Neural cell (in vitro differentiated cells): ENCODE measurements at regions not wholly inside any gene's neighbourhood (a gene's known extent, or its start where the extent isn't known, plus 50 kb on each side); places are given as distances from the start of the nearest gene placed in this dataset.

Experiments
- H2AFZ ChIP-seq: fragments of 200-600, 300-800 bp; sonication (generic), shearing (Covaris generic); 2 replicates; pipeline ENCODE4 v1.6.0; 2014; ENCODE audit warnings: low read depth, mild to moderate bottlenecking, antibody characterized with exemption, low read length, moderate library complexity
- H3F3A ChIP-seq: fragments of 200-600 bp; shearing (Covaris generic); 2 replicates; pipeline ENCODE4 v1.6.1; 2016; ENCODE audit warnings: mild to moderate bottlenecking, moderate library complexity, mixed read lengths, antibody characterized with exemption, low read length; ENCODE audit not compliant: insufficient read depth, poor library complexity, severe bottlenecking
- H3K27ac ChIP-seq: fragments of 200-600, 300-800 bp; sonication (generic), shearing (Covaris generic); 2 replicates; pipeline ENCODE4 v1.5.1; 2014; ENCODE audit warnings: mild to moderate bottlenecking, low read length, moderate library complexity
- H3K27me3 ChIP-seq: fragments of 300-800, 200-600 bp; sonication (generic), shearing (Covaris generic); 2 replicates; pipeline ENCODE4 v1.6.0; 2014; ENCODE audit warnings: mild to moderate bottlenecking, low read depth, low read length, moderate library complexity; ENCODE audit not compliant: insufficient read depth
- H3K36me3 ChIP-seq: fragments of 300-800, 200-600 bp; sonication (generic), shearing (Covaris generic); 2 replicates; pipeline ENCODE4 v1.5.1; 2014; ENCODE audit warnings: mild to moderate bottlenecking, antibody characterized with exemption, low read length, moderate library complexity; ENCODE audit not compliant: insufficient read depth
- H3K4me2 ChIP-seq: fragments of 300-800, 200-600 bp; sonication (generic), shearing (Covaris generic); 2 replicates; pipeline ENCODE4 v1.6.0; 2014; ENCODE audit warnings: mild to moderate bottlenecking, low read length
- H3K4me3 ChIP-seq: fragments of 300-800, 200-600 bp; sonication (generic), shearing (Covaris generic); 2 replicates; pipeline ENCODE4 v1.5.1; 2014; ENCODE audit warnings: mild to moderate bottlenecking, low read length, moderate library complexity
- H3K79me2 ChIP-seq: fragments of 200-600 bp; shearing (Covaris generic); replicated peaks from 2 replicates; pipeline ENCODE4 v1.6.0; 2014; ENCODE audit warnings: mild to moderate bottlenecking, low read length, moderate library complexity; ENCODE audit not compliant: insufficient read depth
- H3K9ac ChIP-seq: fragments of 300-800, 200-600 bp; sonication (generic), shearing (Covaris generic); 2 replicates; pipeline ENCODE4 v1.6.1; 2016; ENCODE audit warnings: mild to moderate bottlenecking, low read length, mixed read lengths
- H3K9me2 ChIP-seq: fragments of 200-600 bp; shearing (Covaris generic); 2 replicates; pipeline ENCODE4 v1.6.1; 2016; ENCODE audit warnings: mild to moderate bottlenecking, low read length, mixed read lengths; ENCODE audit not compliant: insufficient read depth
- H3K9me3 ChIP-seq: fragments of 200-600, 300-800 bp; sonication (generic), shearing (Covaris generic); 2 replicates; pipeline ENCODE4 v1.6.1; 2016; ENCODE audit warnings: mild to moderate bottlenecking, mixed run types, low read length, moderate library complexity, mixed read lengths
- H4K20me1 ChIP-seq: fragments of 200-600 bp; shearing (Covaris generic); 2 replicates; pipeline ENCODE4 v1.6.1; 2016; ENCODE audit warnings: mild to moderate bottlenecking, mixed run types; ENCODE audit not compliant: insufficient read depth
- CTCF ChIP-seq: fragments of 450-650 bp; IDR thresholded peaks from 2 replicates; pipeline ENCODE4 v1.5.1; 2014; ENCODE audit warnings: antibody characterized with exemption, mild to moderate bottlenecking, moderate library complexity; ENCODE audit not compliant: poor library complexity, severe bottlenecking
- EP300 ChIP-seq: fragments of 450-650 bp; conservative IDR thresholded peaks from 2 replicates; pipeline ENCODE4 v1.6.1; 2014; ENCODE audit warnings: antibody characterized with exemption, mild to moderate bottlenecking, moderate library complexity; ENCODE audit not compliant: poor library complexity, severe bottlenecking
- EZH2 ChIP-seq: fragments of 200-600, 300-800 bp; shearing (Covaris generic), sonication (generic); IDR thresholded peaks from 2 replicates; pipeline ENCODE4 v1.6.1; 2014; ENCODE audit warnings: antibody characterized with exemption, low read length, borderline replicate concordance, mild to moderate bottlenecking; ENCODE audit not compliant: insufficient read depth, poor library complexity, severe bottlenecking
- MXI1 ChIP-seq: fragments of 450-650 bp; conservative IDR thresholded peaks from 2 replicates; pipeline ENCODE4 v1.6.1; 2014; ENCODE audit warnings: antibody characterized with exemption, mild to moderate bottlenecking; ENCODE audit not compliant: poor library complexity, severe bottlenecking
- POLR2AphosphoS5 ChIP-seq: IDR thresholded peaks from 2 replicates; pipeline ENCODE4 v1.6.1; 2012
- RAD21 ChIP-seq: fragments of 450-650 bp; conservative IDR thresholded peaks from 2 replicates; pipeline ENCODE4 v1.6.1; 2014; ENCODE audit warnings: antibody characterized with exemption, mild to moderate bottlenecking, moderate library complexity
- REST ChIP-seq: IDR thresholded peaks from 2 replicates; pipeline ENCODE4 v1.6.1; 2012; ENCODE audit warnings: borderline replicate concordance
- SMC3 ChIP-seq: fragments of 450-650 bp; conservative IDR thresholded peaks from 2 replicates; pipeline ENCODE4 v1.6.1; 2014; ENCODE audit warnings: antibody characterized with exemption, mild to moderate bottlenecking, moderate library complexity; ENCODE audit not compliant: poor library complexity
- TAF1 ChIP-seq: IDR thresholded peaks from 2 replicates; pipeline ENCODE4 v1.6.1; 2012; ENCODE audit warnings: low read depth

- H3K27me3 ChIP-seq = no peaks in the 10 kb centered on the region
- H3K79me2 ChIP-seq = no peaks in the 10 kb centered on the region
- H3K4me3 ChIP-seq = no peak overlapping the region
- no peak for TF ChIP-seq SMC3
- TF ChIP-seq POLR2AphosphoS5 = no peak
- no peak for TF ChIP-seq EZH2
- no peak for TF ChIP-seq REST
- no peak for TF ChIP-seq CTCF
- TF ChIP-seq EP300 = no peak
- TF ChIP-seq TAF1 = no peak
- no peak for TF ChIP-seq MXI1
- TF ChIP-seq RAD21 = no peak
- no peaks in the 10 kb centered on the region for H4K20me1 ChIP-seq
- no peaks in the 10 kb centered on the region for H3K9me2 ChIP-seq
- no peaks in the 10 kb centered on the region for H3F3A ChIP-seq
- H3K9me3 ChIP-seq = no peaks in the 10 kb centered on the region
- H3K36me3 ChIP-seq = no peaks in the 10 kb centered on the region
- no peak overlapping the region for H2AFZ ChIP-seq
- no peak overlapping the region for H3K9ac ChIP-seq
- H3K27ac ChIP-seq = no peak overlapping the region
- no peak overlapping the region for H3K4me2 ChIP-seq
These were observed 122.5 kb upstream of the NANOS1 start for GRCh38 chr10:118907051-118907450.

- TF ChIP-seq POLR2AphosphoS5 = no peak
- TF ChIP-seq TAF1 = no peak
- no peak for TF ChIP-seq EP300
- no peak for TF ChIP-seq SMC3
- TF ChIP-seq RAD21 = no peak
- no peak for TF ChIP-seq MXI1
- TF ChIP-seq REST = no peak
- no peak for TF ChIP-seq EZH2
- TF ChIP-seq CTCF = no peak
- Histone ChIP-seq H3K79me2 (no peaks in the 10 kb centered on the region), H3K36me3 (no peaks in the 10 kb centered on the region), H2AFZ (no peak overlapping the region), H3K27ac (no peak overlapping the region), H3K4me2 (no peak overlapping the region), H3K27me3 (no peaks in the 10 kb centered on the region), H3K9ac (no peak overlapping the region), H4K20me1 (no peaks in the 10 kb centered on the region), H3K9me2 (no peaks in the 10 kb centered on the region), H3K9me3 (no peaks in the 10 kb centered on the region), H3F3A (no peaks in the 10 kb centered on the region), H3K4me3 (no peak overlapping the region)
These were observed 120.8 kb upstream of the NANOS1 start for GRCh38 chr10:118908557-118909256.
